Heart right ventricle (tissue), 16 donors: ENCODE measurements at regions not wholly inside any gene's neighbourhood (a gene's known extent, or its start where the extent isn't known, plus 50 kb on each side); places are given as distances from the start of the nearest gene placed in this dataset.

ENCODE experiments used
- ATAC-seq, 8 donors: fragments of 200-7000 bp; cut with Tn5 transposase; one replicate each; pipeline ENCODE4 v1.9.1; 2020; ENCODE audit warnings: mild to moderate bottlenecking in 8 of 8, moderate library complexity in 8 of 8, moderate number of reproducible peaks in 1 of 8
- DNase-seq, 2 donors: peaks; one replicate each; pipeline ENCODE4 v3.0.0-alpha.2; 2020
- H3K27ac ChIP-seq, 10 donors: fragments of 200-600 bp; sonication (generic) in 2 of 10; one replicate each; pipeline versions ENCODE4 v1.5.0 to v1.8.0; 2020 to 2022; ENCODE audit warnings: mild to moderate bottlenecking in 3 of 10
- H3K27me3 ChIP-seq, 7 donors: fragments of 200-600 bp; one replicate each; pipeline ENCODE4 v1.8.0; 2021 to 2022; ENCODE audit warnings: mild to moderate bottlenecking in 2 of 7
- H3K36me3 ChIP-seq, 9 donors: fragments of 200-600 bp; sonication (generic) in 1 of 9; one replicate each; pipeline versions ENCODE4 v1.5.0 to v1.8.0; 2020 to 2022; ENCODE audit warnings: mild to moderate bottlenecking in 2 of 9
- H3K4me1 ChIP-seq, 9 donors: fragments of 200-600 bp; sonication (generic) in 1 of 9; one replicate each; pipeline versions ENCODE4 v1.5.0 to v1.8.0; 2020 to 2022; ENCODE audit warnings: mild to moderate bottlenecking in 4 of 9
- H3K4me3 ChIP-seq, 10 donors: fragments of 200-600 bp; sonication (generic) in 2 of 10; one replicate each; pipeline versions ENCODE4 v1.5.0 to v1.8.0; 2020 to 2022; ENCODE audit warnings: mild to moderate bottlenecking in 7 of 10, moderate library complexity in 2 of 10
- H3K9me3 ChIP-seq, 11 donors: fragments of 200-600 bp in 10 of 11; sonication (generic) in 2 of 11; one replicate each; pipeline versions ENCODE4 v1.5.0 to v1.8.0; 2013 to 2022; ENCODE audit warnings: mild to moderate bottlenecking in 2 of 11, control low read depth in 1 of 11, moderate library complexity in 1 of 11
- CTCF ChIP-seq, 9 donors: fragments of 200-600 bp; sonication (generic) in 2 of 9; IDR thresholded peaks; one replicate each; pipeline versions ENCODE4 v1.5.0 to v1.8.0; 2021 to 2022; ENCODE audit warnings: antibody characterized with exemption in 9 of 9, mild to moderate bottlenecking in 5 of 9, moderate library complexity in 1 of 9
- WGBS, 2 donors: extraction: QIAGEN DNeasy Blood & Tissue Kit; methylation state at CpG; one replicate each; pipeline ENCODE4 v1.1.7; 2013; ENCODE audit warnings: inconsistent platforms in 1 of 2; 5-methylcytosine and 5-hydroxymethylcytosine counted together
- intact Hi-C, 10 donors: fragments of 100-400 bp; cut with DNase I; formaldehyde crosslinking; loops; one replicate each; pipeline versions ENCODE4 v1.11.1 to v1.14.2; 2022
- donor health status: Arrhythmogenic right ventricular cardiomyopathy.
- donor health status: ischemic (EF 13 %, LVEDD 7.1; RV severe dilation, severe dysfunction).
- donor health status: healthy with polysubstance abuse.
- donor health status: DM: no; HTN: yes; CAD: no.
- donor health status: DM: no; HTN: no; CAD: no.
- donor health status: ischemic (EF 25% LVEDD 6.9; RV normal size, moderate dysfunction).
- donor health status: ischemic (EF 25% LVEDD 5.7; RV mildly dilated, moderate dysfunction).
- donor health status: healthy.
- donor health status: DM: yes; HTN: yes; CAD: no.
- donor health status: Ischemic cardiomyopathy.
- donor health status: ischemic (EF 35%, LVEDD 5.7; RV mildly dilated, moderate dysfunction).
- donor health status: nonischemic (EF 11% LVEDD 7.7; RV severe dilation, severe dysfunction).
- donor health status: DM: yes; HTN: yes; CAD: no.
- donor health status: PGD.
- donor health status: ischemic (EF 29% LVEDD 5.4; RV normal size, mild dysfunction).
- donor health status: nonischemic (EF 23%, LVEDD 6.1; RV moderate dilation, normal function).

GRCh38 chr12:46921048-46921763, 95.4 kb upstream of the SLC38A4 start:
- intact Hi-C loops = no loop called here
- no peak for DNase-seq
- no peak for ATAC-seq
- Histone ChIP-seq H3K9me3 (peaks cover 0 to 5% (median 0%) of the 10 kb centered on the region in 11 donors), H3K27ac (peak overlapping the region in 1 of 10 donors; percentile 18), H3K27me3 (no peaks in the 10 kb centered on the region), H3K36me3 (no peaks in the 10 kb centered on the region), H3K4me1 (peaks cover 0 to 14% (median 0%) of the 10 kb centered on the region in 9 donors), H3K4me3 (no peak overlapping the region)
- 86 to 89% methylated on average over 3 of the region's 3 CpGs for WGBS, 2 donors
- no peak for TF ChIP-seq CTCF (IDR thresholded peaks at IDR 0.05)

GRCh38 chr12:46921764-46922133, 96.0 kb upstream of the SLC38A4 start:
- DNase-seq = no peak
- H3K27ac ChIP-seq = peak overlapping the region in 1 of 10 donors; percentile 18
- no peaks in the 10 kb centered on the region for H3K36me3 ChIP-seq
- ATAC-seq = no peak
- intact Hi-C loops = no loop called here
- WGBS, 2 donors = 64 to 76% methylated on average over 1 of the region's 1 CpG
- H3K4me3 ChIP-seq = no peak overlapping the region
- peaks cover 0 to 15% (median 0%) of the 10 kb centered on the region in 9 donors for H3K4me1 ChIP-seq
- TF ChIP-seq CTCF (IDR thresholded peaks at IDR 0.05) = no peak
- no peaks in the 10 kb centered on the region for H3K27me3 ChIP-seq
- peaks cover 0 to 5% (median 0%) of the 10 kb centered on the region in 11 donors for H3K9me3 ChIP-seq

GRCh38 chr12:46926526-46926925, 100.7 kb upstream of the SLC38A4 start:
- TF ChIP-seq CTCF (IDR thresholded peaks at IDR 0.05) = no peak

GRCh38 chr12:46930101-46930500, 104.3 kb upstream of the SLC38A4 start:
- H3K4me1 ChIP-seq = peaks cover 0 to 4% (median 0%) of the 10 kb centered on the region in 9 donors
- intact Hi-C loops = loop anchor here (5.0 to 10.0 kb wide), 5 partner anchors 105 to 588 kb away; partner anchors contain the start of gene SLC38A4 (in 1 of the 10)
- H3K27me3 ChIP-seq = no peaks in the 10 kb centered on the region
- ATAC-seq (no peak), DNase-seq (no peak)
- no peak overlapping the region for H3K27ac ChIP-seq
- H3K4me3 ChIP-seq = no peak overlapping the region
- no peak for TF ChIP-seq CTCF (IDR thresholded peaks at IDR 0.05)
- peaks cover 0 to 8% (median 0%) of the 10 kb centered on the region in 11 donors for H3K9me3 ChIP-seq
- no peaks in the 10 kb centered on the region for H3K36me3 ChIP-seq
- 77 to 79% methylated on average over 1 of the region's 1 CpG for WGBS, 2 donors

More at GRCh38 chr12:46926526-46926925, 100.7 kb upstream of the SLC38A4 start:
- peak overlapping the region in 1 of 10 donors; percentile 38 for H3K27ac ChIP-seq
- H3K4me1 ChIP-seq = peaks cover 0 to 9% (median 0%) of the 10 kb centered on the region in 9 donors
- no peak for ATAC-seq
- no peak overlapping the region for H3K4me3 ChIP-seq
- no peak for DNase-seq
- H3K36me3 ChIP-seq = no peaks in the 10 kb centered on the region
- 40 to 71% methylated on average over 2 of the region's 2 CpGs for WGBS, 2 donors
- intact Hi-C loops = no loop called here
- H3K9me3 ChIP-seq = peaks cover 0 to 1% (median 0%) of the 10 kb centered on the region in 11 donors
- no peaks in the 10 kb centered on the region for H3K27me3 ChIP-seq
